ELR (cell line): ENCODE measurements at regions not wholly inside any gene's neighbourhood (a gene's known extent, or its start where the extent isn't known, plus 50 kb on each side); places are given as distances from the start of the nearest gene placed in this dataset.

Source experiments
- DNase-seq: peaks from one replicate; pipeline ENCODE4 v3.0.0-alpha.2; 2015; ENCODE audit warnings: low read depth

- DNase-seq = no peak
Measured at GRCh38 chr3:35849496-35849895, 210.2 kb downstream of the ARPP21 start.

GRCh38 chr3:35849963-35850362 lies 210.6 kb downstream of the ARPP21 start:
- DNase-seq = no peak

GRCh38 chr3:35857004-35857403 lies 217.7 kb downstream of the ARPP21 start:
- DNase-seq = no peak

GRCh38 chr3:35862057-35862456 lies 222.7 kb downstream of the ARPP21 start:
- no peak for DNase-seq

GRCh38 chr3:35864871-35865270 lies 225.5 kb downstream of the ARPP21 start:
- no peak for DNase-seq

- no peak for DNase-seq
Measured at GRCh38 chr3:35867791-35868190, 228.5 kb downstream of the ARPP21 start.

- no peak for DNase-seq
Measured at GRCh38 chr3:35871009-35871408, 231.7 kb downstream of the ARPP21 start.

GRCh38 chr3:35883929-35884328 lies 244.6 kb downstream of the ARPP21 start:
- DNase-seq = no peak

- peak; percentile 11 for DNase-seq
Measured at GRCh38 chr3:35894735-35895134, 255.4 kb downstream of the ARPP21 start.

- DNase-seq = no peak
Measured at GRCh38 chr3:35899245-35899644, 259.9 kb downstream of the ARPP21 start.

- DNase-seq = no peak
Measured at GRCh38 chr3:35900079-35900478, 260.8 kb downstream of the ARPP21 start.

- DNase-seq = peak; percentile 57
Measured at GRCh38 chr3:35908366-35909232, 269.3 kb downstream of the ARPP21 start.

GRCh38 chr3:35919160-35919559 lies 279.8 kb downstream of the ARPP21 start:
- no peak for DNase-seq

GRCh38 chr3:35921718-35922117 lies 282.4 kb downstream of the ARPP21 start:
- peak; percentile 30 for DNase-seq

- peak; percentile 42 for DNase-seq
Measured at GRCh38 chr3:35924070-35924469, 284.7 kb downstream of the ARPP21 start.

- DNase-seq = no peak
Measured at GRCh38 chr3:35927441-35927840, 288.1 kb downstream of the ARPP21 start.

- DNase-seq = peak; percentile 81
Measured at GRCh38 chr3:35929158-35929557, 289.8 kb downstream of the ARPP21 start.

- DNase-seq = peak; percentile 27
Measured at GRCh38 chr3:35931867-35932266, 292.5 kb downstream of the ARPP21 start.

GRCh38 chr3:35932995-35933394 lies 293.7 kb downstream of the ARPP21 start:
- DNase-seq = peak; percentile 92

- peak; percentile 59 for DNase-seq
Measured at GRCh38 chr3:35936571-35936970, 297.2 kb downstream of the ARPP21 start.

GRCh38 chr3:35944926-35945710 lies 305.8 kb downstream of the ARPP21 start:
- DNase-seq = peak; percentile 68

GRCh38 chr3:35946121-35946853 lies 307.0 kb downstream of the ARPP21 start:
- peak; percentile 46 for DNase-seq
